ENCODE measurements at regions not wholly inside any gene's neighbourhood (a gene's known extent, or its start where the extent isn't known, plus 50 kb on each side); places are given as distances from the start of the nearest gene placed in this dataset.
"Not testable (repeated sequence)": the region's sequence is repeated elsewhere in the genome, so short reads cannot be mapped to it uniquely, and the experiment has no call there.

DNA sequence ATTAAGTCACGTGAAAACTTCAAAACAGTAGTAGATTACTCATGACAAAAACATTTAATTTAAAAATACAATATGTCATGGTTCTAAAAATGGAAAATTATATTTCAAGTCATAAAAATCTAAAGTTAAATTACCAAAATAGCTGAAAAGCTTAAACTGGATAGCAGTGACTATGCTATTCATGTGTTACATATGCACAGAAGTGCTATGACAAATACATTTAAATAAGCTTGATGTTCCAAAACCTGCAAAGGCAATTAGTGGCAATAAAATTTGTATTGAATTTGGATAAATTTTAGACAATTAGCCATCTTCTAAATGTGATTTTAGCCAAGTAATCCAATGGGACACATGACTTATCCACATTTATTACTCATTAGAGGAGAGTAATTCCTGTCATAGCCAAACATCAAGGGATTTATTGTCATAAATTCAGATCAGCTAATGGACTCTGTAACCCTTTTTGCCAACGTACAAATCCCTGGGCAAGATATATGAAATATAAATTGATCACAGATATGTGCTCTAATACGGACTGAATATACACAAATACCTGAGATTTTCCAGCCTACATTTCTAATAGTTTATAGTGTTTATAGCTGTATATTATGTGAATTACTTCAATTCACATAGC lies 419.4 kb downstream of the ISL1 start:
- DNase-seq (ENCODE audit: low read depth) = no peak
- TF ChIP-seq, protein P1, sequence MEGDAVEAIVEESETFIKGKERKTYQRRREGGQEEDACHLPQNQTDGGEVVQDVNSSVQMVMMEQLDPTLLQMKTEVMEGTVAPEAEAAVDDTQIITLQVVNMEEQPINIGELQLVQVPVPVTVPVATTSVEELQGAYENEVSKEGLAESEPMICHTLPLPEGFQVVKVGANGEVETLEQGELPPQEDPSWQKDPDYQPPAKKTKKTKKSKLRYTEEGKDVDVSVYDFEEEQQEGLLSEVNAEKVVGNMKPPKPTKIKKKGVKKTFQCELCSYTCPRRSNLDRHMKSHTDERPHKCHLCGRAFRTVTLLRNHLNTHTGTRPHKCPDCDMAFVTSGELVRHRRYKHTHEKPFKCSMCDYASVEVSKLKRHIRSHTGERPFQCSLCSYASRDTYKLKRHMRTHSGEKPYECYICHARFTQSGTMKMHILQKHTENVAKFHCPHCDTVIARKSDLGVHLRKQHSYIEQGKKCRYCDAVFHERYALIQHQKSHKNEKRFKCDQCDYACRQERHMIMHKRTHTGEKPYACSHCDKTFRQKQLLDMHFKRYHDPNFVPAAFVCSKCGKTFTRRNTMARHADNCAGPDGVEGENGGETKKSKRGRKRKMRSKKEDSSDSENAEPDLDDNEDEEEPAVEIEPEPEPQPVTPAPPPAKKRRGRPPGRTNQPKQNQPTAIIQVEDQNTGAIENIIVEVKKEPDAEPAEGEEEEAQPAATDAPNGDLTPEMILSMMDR (IDR thresholded peaks at IDR 0.05; ENCODE audit: control insufficient read depth, extremely low read depth, insufficient read depth) = no peak
- H3K4me3 ChIP-seq (ENCODE audit: low read depth, low read length) = no peak overlapping the region

- no peak overlapping the region for H3K4me3 ChIP-seq (ENCODE audit: low read depth, low read length)
- TF ChIP-seq, protein P1 (IDR thresholded peaks at IDR 0.05; ENCODE audit: control insufficient read depth, extremely low read depth, insufficient read depth) = no peak
- DNase-seq (ENCODE audit: low read depth) = no peak
These were observed 423.4 kb downstream of the ISL1 start for GRCh38 chr5:51806677-51807076.

GRCh38 chr5:51810592-51810991 lies 427.3 kb downstream of the ISL1 start:
- H3K4me3 ChIP-seq (ENCODE audit: low read depth, low read length) = no peak overlapping the region
- TF ChIP-seq, protein P1 (IDR thresholded peaks at IDR 0.05; ENCODE audit: control insufficient read depth, extremely low read depth, insufficient read depth) = no peak
- DNase-seq (ENCODE audit: low read depth) = peak; percentile 84

DNA sequence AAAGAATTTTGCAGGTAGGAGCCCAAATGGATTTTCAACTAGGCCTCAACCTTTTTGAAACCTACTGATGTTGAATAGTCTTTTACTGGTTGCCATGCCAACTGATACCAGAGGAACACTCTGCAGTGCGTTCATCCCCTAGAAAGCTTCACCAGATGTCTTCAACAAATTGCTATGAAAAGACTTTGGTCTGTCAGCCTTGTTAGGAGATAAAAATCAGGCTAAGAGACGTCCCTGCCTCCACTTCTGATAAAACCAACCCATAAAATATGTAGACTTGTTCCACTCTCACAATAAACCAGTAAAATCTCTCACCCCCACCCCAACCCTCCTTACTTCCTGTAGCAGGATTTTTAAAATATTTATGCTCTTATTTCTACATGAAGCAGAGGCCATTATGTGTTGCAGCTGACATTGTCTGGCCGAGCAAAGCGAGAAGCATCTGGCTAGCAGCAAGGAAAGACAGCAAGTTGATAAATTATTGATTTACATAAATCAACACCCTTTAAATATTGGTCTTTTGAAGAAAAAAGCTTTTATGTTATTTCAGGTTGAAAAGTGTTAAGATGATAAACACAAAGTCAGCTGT lies 428.7 kb downstream of the ISL1 start:
- DNase-seq (ENCODE audit: low read depth) = no peak
- TF ChIP-seq, protein P1 (IDR thresholded peaks at IDR 0.05; ENCODE audit: control insufficient read depth, extremely low read depth, insufficient read depth) = no peak
- no peak overlapping the region for H3K4me3 ChIP-seq (ENCODE audit: low read depth, low read length)

DNA sequence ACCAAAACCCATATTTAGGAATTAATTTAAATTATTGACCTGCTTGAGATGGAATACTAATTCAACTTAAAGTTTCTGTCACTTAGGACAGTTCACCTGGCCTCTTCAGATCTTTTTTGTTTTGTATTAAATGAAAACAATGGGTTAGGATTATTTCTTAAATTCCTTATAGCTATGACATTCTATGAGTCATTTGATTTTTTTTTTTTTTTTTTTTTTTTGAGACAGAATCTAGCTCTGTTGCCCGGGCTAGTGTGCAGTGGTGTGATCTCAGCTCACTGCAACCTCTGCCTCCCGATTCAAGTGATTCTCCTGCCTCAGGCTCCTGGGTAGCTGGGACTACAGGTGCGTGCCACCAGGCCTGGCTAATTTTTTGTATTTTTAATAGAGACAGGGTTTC lies 431.6 kb downstream of the ISL1 start:
- H3K4me3 ChIP-seq (ENCODE audit: low read depth, low read length); DNase-seq (ENCODE audit: low read depth): not testable (repeated sequence)

- DNase-seq (ENCODE audit: low read depth) = no peak
- H3K4me3 ChIP-seq (ENCODE audit: low read depth, low read length) = no peak overlapping the region
These were observed 433.2 kb downstream of the ISL1 start for GRCh38 chr5:51816427-51816826.

DNA sequence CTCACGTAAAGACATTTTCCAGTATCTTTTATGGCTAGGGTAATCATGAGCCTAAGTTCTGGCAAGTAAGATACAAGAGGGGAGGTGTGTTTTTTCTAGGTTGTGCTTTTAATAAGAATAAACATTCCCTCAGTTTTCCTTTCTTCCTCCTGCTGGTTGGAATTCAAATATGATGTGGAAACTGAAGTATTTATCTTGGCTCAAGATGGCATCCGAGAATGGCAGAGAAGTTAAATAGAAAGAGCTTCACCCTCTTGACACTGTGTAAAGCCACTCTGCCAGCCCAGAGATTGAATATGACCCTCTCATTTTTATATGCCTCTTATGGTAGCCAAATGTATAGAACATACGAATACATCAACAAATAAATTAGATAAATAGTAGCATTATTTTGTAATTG lies 438.4 kb downstream of the ISL1 start:
- no peak overlapping the region for H3K4me3 ChIP-seq (ENCODE audit: low read depth, low read length)
- TF ChIP-seq, protein P1 (IDR thresholded peaks at IDR 0.05; ENCODE audit: control insufficient read depth, extremely low read depth, insufficient read depth) = no peak
- peak; percentile 41 for DNase-seq (ENCODE audit: low read depth)

More at GRCh38 chr5:51816427-51816826, 433.2 kb downstream of the ISL1 start:
- TF ChIP-seq, protein P1 (IDR thresholded peaks at IDR 0.05; ENCODE audit: control insufficient read depth, extremely low read depth, insufficient read depth) = no peak

Data from LNCaP clone FGC (cell line).